ENCODE measurements at regions not wholly inside any gene's neighbourhood (a gene's known extent, or its start where the extent isn't known, plus 50 kb on each side); places are given as distances from the start of the nearest gene placed in this dataset.
A peak's percentile ranks its signal among the peaks of the same experiment; 100 is the strongest.

GRCh38 chr10:88023676-88024075 lies 160.3 kb downstream of the PTEN start:
- Histone ChIP-seq H3K36me3 (ENCODE audit: control insufficient read depth in 1 of 2, insufficient read depth in 2 of 2, low read length in 2 of 2) (no peaks in the 10 kb centered on the region), H3K4me1 (ENCODE audit: control insufficient read depth in 1 of 2, insufficient read depth in 2 of 2, low read length in 2 of 2) (no peaks in the 10 kb centered on the region), H3K27me3 (ENCODE audit: low read depth, low read length) (no peaks in the 10 kb centered on the region)

GRCh38 chr10:88026031-88026430 lies 162.6 kb downstream of the PTEN start:
- no peak overlapping the region for H3K27ac ChIP-seq (ENCODE audit: low read length)
- no peaks in the 10 kb centered on the region for H3K4me1 ChIP-seq (ENCODE audit: control insufficient read depth in 1 of 2, insufficient read depth in 2 of 2, low read length in 2 of 2)
- H3K27me3 ChIP-seq (ENCODE audit: low read depth, low read length): no peaks in the 10 kb centered on the region
- no peaks in the 10 kb centered on the region for H3K9me3 ChIP-seq (ENCODE audit: control insufficient read depth in 1 of 2, low read length in 2 of 2)
- H3K4me3 ChIP-seq (ENCODE audit: low read depth in 1 of 2, low read length in 2 of 2): no peak overlapping the region
- H3K36me3 ChIP-seq (ENCODE audit: control insufficient read depth in 1 of 2, insufficient read depth in 2 of 2, low read length in 2 of 2): no peaks in the 10 kb centered on the region

More at GRCh38 chr10:88023676-88024075, 160.3 kb downstream of the PTEN start:
- Histone ChIP-seq H3K9me3 (ENCODE audit: control insufficient read depth in 1 of 2, low read length in 2 of 2) (no peaks in the 10 kb centered on the region), H3K4me3 (ENCODE audit: low read depth in 1 of 2, low read length in 2 of 2) (no peak overlapping the region), H3K27ac (ENCODE audit: low read length) (no peak overlapping the region)

GRCh38 chr10:88027570-88027969 lies 164.1 kb downstream of the PTEN start:
- no peaks in the 10 kb centered on the region for H3K4me1 ChIP-seq (ENCODE audit: control insufficient read depth in 1 of 2, insufficient read depth in 2 of 2, low read length in 2 of 2)
- no peaks in the 10 kb centered on the region for H3K36me3 ChIP-seq (ENCODE audit: control insufficient read depth in 1 of 2, insufficient read depth in 2 of 2, low read length in 2 of 2)
- H3K27ac ChIP-seq (ENCODE audit: low read length): peak overlapping the region; percentile 41
- no peaks in the 10 kb centered on the region for H3K9me3 ChIP-seq (ENCODE audit: control insufficient read depth in 1 of 2, low read length in 2 of 2)
- H3K4me3 ChIP-seq (ENCODE audit: low read depth in 1 of 2, low read length in 2 of 2): no peak overlapping the region
- no peaks in the 10 kb centered on the region for H3K27me3 ChIP-seq (ENCODE audit: low read depth, low read length)

GRCh38 chr10:88028072-88028471 lies 164.6 kb downstream of the PTEN start:
- H3K27me3 ChIP-seq (ENCODE audit: low read depth, low read length): no peaks in the 10 kb centered on the region
- H3K4me1 ChIP-seq (ENCODE audit: control insufficient read depth in 1 of 2, insufficient read depth in 2 of 2, low read length in 2 of 2): no peaks in the 10 kb centered on the region
- H3K9me3 ChIP-seq (ENCODE audit: control insufficient read depth in 1 of 2, low read length in 2 of 2): no peaks in the 10 kb centered on the region
- H3K27ac ChIP-seq (ENCODE audit: low read length): peak overlapping the region; percentile 41
- H3K36me3 ChIP-seq (ENCODE audit: control insufficient read depth in 1 of 2, insufficient read depth in 2 of 2, low read length in 2 of 2): no peaks in the 10 kb centered on the region
- no peak overlapping the region for H3K4me3 ChIP-seq (ENCODE audit: low read depth in 1 of 2, low read length in 2 of 2)

GRCh38 chr10:88028654-88029053 lies 165.2 kb downstream of the PTEN start:
- no peaks in the 10 kb centered on the region for H3K36me3 ChIP-seq (ENCODE audit: control insufficient read depth in 1 of 2, insufficient read depth in 2 of 2, low read length in 2 of 2)
- no peaks in the 10 kb centered on the region for H3K27me3 ChIP-seq (ENCODE audit: low read depth, low read length)
- no peaks in the 10 kb centered on the region for H3K4me1 ChIP-seq (ENCODE audit: control insufficient read depth in 1 of 2, insufficient read depth in 2 of 2, low read length in 2 of 2)
- no peak overlapping the region for H3K4me3 ChIP-seq (ENCODE audit: low read depth in 1 of 2, low read length in 2 of 2)
- no peak overlapping the region for H3K27ac ChIP-seq (ENCODE audit: low read length)
- H3K9me3 ChIP-seq (ENCODE audit: control insufficient read depth in 1 of 2, low read length in 2 of 2): no peaks in the 10 kb centered on the region

GRCh38 chr10:88032566-88032965 lies 169.1 kb downstream of the PTEN start:
- Histone ChIP-seq H3K27me3 (ENCODE audit: low read depth, low read length) (no peaks in the 10 kb centered on the region), H3K9me3 (ENCODE audit: control insufficient read depth in 1 of 2, low read length in 2 of 2) (no peaks in the 10 kb centered on the region), H3K4me3 (ENCODE audit: low read depth in 1 of 2, low read length in 2 of 2) (no peak overlapping the region), H3K36me3 (ENCODE audit: control insufficient read depth in 1 of 2, insufficient read depth in 2 of 2, low read length in 2 of 2) (no peaks in the 10 kb centered on the region), H3K27ac (ENCODE audit: low read length) (no peak overlapping the region), H3K4me1 (ENCODE audit: control insufficient read depth in 1 of 2, insufficient read depth in 2 of 2, low read length in 2 of 2) (no peaks in the 10 kb centered on the region)

GRCh38 chr10:88033385-88033784 lies 170.0 kb downstream of the PTEN start:
- Histone ChIP-seq H3K27me3 (ENCODE audit: low read depth, low read length) (no peaks in the 10 kb centered on the region), H3K4me1 (ENCODE audit: control insufficient read depth in 1 of 2, insufficient read depth in 2 of 2, low read length in 2 of 2) (no peaks in the 10 kb centered on the region), H3K4me3 (ENCODE audit: low read depth in 1 of 2, low read length in 2 of 2) (no peak overlapping the region), H3K27ac (ENCODE audit: low read length) (no peak overlapping the region), H3K9me3 (ENCODE audit: control insufficient read depth in 1 of 2, low read length in 2 of 2) (no peaks in the 10 kb centered on the region), H3K36me3 (ENCODE audit: control insufficient read depth in 1 of 2, insufficient read depth in 2 of 2, low read length in 2 of 2) (no peaks in the 10 kb centered on the region)

- Histone ChIP-seq H3K9me3 (ENCODE audit: control insufficient read depth in 1 of 2, low read length in 2 of 2) (no peaks in the 10 kb centered on the region), H3K36me3 (ENCODE audit: control insufficient read depth in 1 of 2, insufficient read depth in 2 of 2, low read length in 2 of 2) (no peaks in the 10 kb centered on the region), H3K4me1 (ENCODE audit: control insufficient read depth in 1 of 2, insufficient read depth in 2 of 2, low read length in 2 of 2) (no peaks in the 10 kb centered on the region), H3K27me3 (ENCODE audit: low read depth, low read length) (no peaks in the 10 kb centered on the region), H3K27ac (ENCODE audit: low read length) (no peak overlapping the region), H3K4me3 (ENCODE audit: low read depth in 1 of 2, low read length in 2 of 2) (no peak overlapping the region)
Observed at GRCh38 chr10:88033793-88034192, 170.4 kb downstream of the PTEN start.

- no peaks in the 10 kb centered on the region for H3K9me3 ChIP-seq (ENCODE audit: control insufficient read depth in 1 of 2, low read length in 2 of 2)
- H3K4me1 ChIP-seq (ENCODE audit: control insufficient read depth in 1 of 2, insufficient read depth in 2 of 2, low read length in 2 of 2): no peaks in the 10 kb centered on the region
- no peak overlapping the region for H3K27ac ChIP-seq (ENCODE audit: low read length)
- H3K27me3 ChIP-seq (ENCODE audit: low read depth, low read length): no peaks in the 10 kb centered on the region
- no peak overlapping the region for H3K4me3 ChIP-seq (ENCODE audit: low read depth in 1 of 2, low read length in 2 of 2)
- no peaks in the 10 kb centered on the region for H3K36me3 ChIP-seq (ENCODE audit: control insufficient read depth in 1 of 2, insufficient read depth in 2 of 2, low read length in 2 of 2)
Observed at GRCh38 chr10:88036126-88036525, 172.7 kb downstream of the PTEN start.

- H3K27me3 ChIP-seq (ENCODE audit: low read depth, low read length): no peaks in the 10 kb centered on the region
- H3K9me3 ChIP-seq (ENCODE audit: control insufficient read depth in 1 of 2, low read length in 2 of 2): no peaks in the 10 kb centered on the region
- peaks cover 0 to 7% of the 10 kb centered on the region in 2 donors for H3K4me1 ChIP-seq (ENCODE audit: control insufficient read depth in 1 of 2, insufficient read depth in 2 of 2, low read length in 2 of 2)
- H3K36me3 ChIP-seq (ENCODE audit: control insufficient read depth in 1 of 2, insufficient read depth in 2 of 2, low read length in 2 of 2): no peaks in the 10 kb centered on the region
- H3K27ac ChIP-seq (ENCODE audit: low read length): no peak overlapping the region
- H3K4me3 ChIP-seq (ENCODE audit: low read depth in 1 of 2, low read length in 2 of 2): no peak overlapping the region
Observed at GRCh38 chr10:88037623-88038022, 174.2 kb downstream of the PTEN start.

- Histone ChIP-seq H3K36me3 (ENCODE audit: control insufficient read depth in 1 of 2, insufficient read depth in 2 of 2, low read length in 2 of 2) (no peaks in the 10 kb centered on the region), H3K27ac (ENCODE audit: low read length) (no peak overlapping the region), H3K4me3 (ENCODE audit: low read depth in 1 of 2, low read length in 2 of 2) (no peak overlapping the region), H3K9me3 (ENCODE audit: control insufficient read depth in 1 of 2, low read length in 2 of 2) (no peaks in the 10 kb centered on the region), H3K27me3 (ENCODE audit: low read depth, low read length) (no peaks in the 10 kb centered on the region), H3K4me1 (ENCODE audit: control insufficient read depth in 1 of 2, insufficient read depth in 2 of 2, low read length in 2 of 2) (peaks cover 0 to 7% of the 10 kb centered on the region in 2 donors)
Observed at GRCh38 chr10:88038268-88038667, 174.8 kb downstream of the PTEN start.

GRCh38 chr10:88039496-88040200 lies 176.2 kb downstream of the PTEN start:
- Histone ChIP-seq H3K36me3 (ENCODE audit: control insufficient read depth in 1 of 2, insufficient read depth in 2 of 2, low read length in 2 of 2) (no peaks in the 10 kb centered on the region), H3K27me3 (ENCODE audit: low read depth, low read length) (no peaks in the 10 kb centered on the region), H3K9me3 (ENCODE audit: control insufficient read depth in 1 of 2, low read length in 2 of 2) (no peaks in the 10 kb centered on the region), H3K27ac (ENCODE audit: low read length) (no peak overlapping the region), H3K4me1 (ENCODE audit: control insufficient read depth in 1 of 2, insufficient read depth in 2 of 2, low read length in 2 of 2) (peaks cover 0 to 7% of the 10 kb centered on the region in 2 donors), H3K4me3 (ENCODE audit: low read depth in 1 of 2, low read length in 2 of 2) (no peak overlapping the region)

Data from muscle layer of duodenum (tissue), 2 donors.